Glutamatergic neuron (in vitro differentiated cells): ENCODE measurements at regions not wholly inside any gene's neighbourhood (a gene's known extent, or its start where the extent isn't known, plus 50 kb on each side); places are given as distances from the start of the nearest gene placed in this dataset.
"Not testable (repeated sequence)": the region's sequence is repeated elsewhere in the genome, so short reads cannot be mapped to it uniquely, and the experiment has no call there.

Experiments
- DNase-seq: peaks from one replicate; pipeline ENCODE4 v3.0.0; 2022
- H3K27ac Mint-ChIP-seq: one replicate; pipeline ENCODE4 v1.8.0; 2020; ENCODE audit warnings: mild to moderate bottlenecking, mixed read lengths, inconsistent platforms; ENCODE audit not compliant: unreplicated experiment
- H3K27me3 Mint-ChIP-seq: one replicate; pipeline ENCODE4 v1.8.0; 2020; ENCODE audit warnings: mild to moderate bottlenecking, moderate library complexity, mixed read lengths, inconsistent platforms; ENCODE audit not compliant: unreplicated experiment
- H3K36me3 Mint-ChIP-seq: one replicate; pipeline ENCODE4 v1.8.0; 2020; ENCODE audit warnings: mild to moderate bottlenecking, mixed read lengths, inconsistent platforms; ENCODE audit not compliant: unreplicated experiment
- H3K4me1 Mint-ChIP-seq: one replicate; pipeline ENCODE4 v1.8.0; 2020; ENCODE audit warnings: mild to moderate bottlenecking, low read depth, mixed read lengths, inconsistent platforms; ENCODE audit not compliant: unreplicated experiment
- H3K4me3 Mint-ChIP-seq: one replicate; pipeline ENCODE4 v1.8.0; 2020; ENCODE audit warnings: mild to moderate bottlenecking, mixed read lengths, inconsistent platforms; ENCODE audit not compliant: unreplicated experiment
- H3K9me3 Mint-ChIP-seq: one replicate; pipeline ENCODE4 v1.8.0; 2020; ENCODE audit warnings: mild to moderate bottlenecking, moderate library complexity, mixed read lengths, inconsistent platforms; ENCODE audit not compliant: unreplicated experiment
- TF ChIP-seq, protein P1 (sequence below): fragments of 200-600 bp; sonication (generic); IDR thresholded peaks from one replicate; pipeline ENCODE4 v1.5.0; 2021; ENCODE audit not compliant: partially characterized antibody, unreplicated experiment

DNA sequence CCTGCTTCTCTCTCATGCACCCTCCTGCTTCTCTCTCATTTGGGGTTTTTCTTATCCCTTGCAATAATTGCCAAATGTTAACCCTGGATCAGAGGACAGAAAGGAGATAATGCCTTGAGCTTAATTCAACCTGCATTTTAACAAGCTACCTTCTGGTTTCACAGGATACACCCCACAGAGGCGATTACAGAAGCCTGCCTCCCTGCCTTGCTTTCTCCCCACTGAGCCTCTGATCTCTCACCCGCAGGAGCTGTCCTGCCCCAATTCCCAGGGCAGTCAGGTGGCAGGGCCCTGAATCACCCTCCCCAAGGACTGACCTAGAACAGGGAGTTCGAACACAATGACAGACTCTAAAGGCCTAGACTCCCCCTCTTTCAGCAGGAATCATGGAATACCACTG lies 959.5 kb downstream of the GRID1 start:
- no peak overlapping the region for H3K4me3 Mint-ChIP-seq
- TF ChIP-seq, protein P1, sequence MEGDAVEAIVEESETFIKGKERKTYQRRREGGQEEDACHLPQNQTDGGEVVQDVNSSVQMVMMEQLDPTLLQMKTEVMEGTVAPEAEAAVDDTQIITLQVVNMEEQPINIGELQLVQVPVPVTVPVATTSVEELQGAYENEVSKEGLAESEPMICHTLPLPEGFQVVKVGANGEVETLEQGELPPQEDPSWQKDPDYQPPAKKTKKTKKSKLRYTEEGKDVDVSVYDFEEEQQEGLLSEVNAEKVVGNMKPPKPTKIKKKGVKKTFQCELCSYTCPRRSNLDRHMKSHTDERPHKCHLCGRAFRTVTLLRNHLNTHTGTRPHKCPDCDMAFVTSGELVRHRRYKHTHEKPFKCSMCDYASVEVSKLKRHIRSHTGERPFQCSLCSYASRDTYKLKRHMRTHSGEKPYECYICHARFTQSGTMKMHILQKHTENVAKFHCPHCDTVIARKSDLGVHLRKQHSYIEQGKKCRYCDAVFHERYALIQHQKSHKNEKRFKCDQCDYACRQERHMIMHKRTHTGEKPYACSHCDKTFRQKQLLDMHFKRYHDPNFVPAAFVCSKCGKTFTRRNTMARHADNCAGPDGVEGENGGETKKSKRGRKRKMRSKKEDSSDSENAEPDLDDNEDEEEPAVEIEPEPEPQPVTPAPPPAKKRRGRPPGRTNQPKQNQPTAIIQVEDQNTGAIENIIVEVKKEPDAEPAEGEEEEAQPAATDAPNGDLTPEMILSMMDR: no peak
- DNase-seq: no peak
- H3K4me1 Mint-ChIP-seq: no peaks in the 10 kb centered on the region
- H3K27me3 Mint-ChIP-seq: no peaks in the 10 kb centered on the region
- H3K36me3 Mint-ChIP-seq: no peaks in the 10 kb centered on the region
- H3K27ac Mint-ChIP-seq: no peak overlapping the region
- peaks cover 9% of the 10 kb centered on the region for H3K9me3 Mint-ChIP-seq

DNA sequence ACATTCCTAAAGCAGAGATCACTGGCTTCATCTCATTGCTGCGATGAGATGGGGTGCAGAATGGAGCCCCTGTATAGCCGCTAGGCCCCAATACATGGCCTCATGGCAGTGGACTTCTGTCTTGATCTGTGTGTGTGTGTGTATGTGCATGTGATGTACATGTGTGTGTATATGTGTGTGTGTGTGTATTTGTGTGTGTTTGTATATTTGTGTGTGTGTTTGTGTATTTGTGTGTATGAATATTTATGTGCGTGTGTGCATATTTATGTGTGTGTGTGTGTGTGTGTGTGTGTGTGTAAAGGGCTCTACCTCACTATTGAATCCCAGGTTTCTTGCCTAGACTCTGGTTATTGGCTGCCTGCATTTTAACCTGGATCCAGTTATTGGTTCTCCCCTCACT lies 958.2 kb downstream of the GRID1 start:
- Mint-ChIP-seq H3K4me1 (peaks cover 2% of the 10 kb centered on the region), H3K9me3 (peaks cover 11% of the 10 kb centered on the region)

DNA sequence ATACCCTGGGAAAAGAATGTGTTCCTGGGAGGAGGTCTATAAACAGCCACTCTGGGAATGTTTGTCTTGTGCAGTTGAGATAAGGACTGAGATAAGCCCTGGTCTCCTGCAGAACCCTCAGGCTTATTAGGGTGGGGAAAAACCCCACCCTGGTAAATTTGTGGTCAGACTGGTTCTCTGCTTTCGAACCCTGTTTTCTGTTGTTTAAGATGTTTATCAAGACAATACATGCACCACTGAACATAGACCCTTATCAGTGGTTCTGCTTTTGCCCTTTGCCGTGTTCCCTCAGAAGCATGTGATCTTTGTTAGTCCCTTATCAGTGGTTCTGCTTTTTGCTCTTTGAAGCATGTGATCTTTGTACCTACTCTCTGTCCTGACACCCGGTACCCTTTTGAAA lies 956.0 kb downstream of the GRID1 start:
- H3K9me3 Mint-ChIP-seq: peaks cover 14% of the 10 kb centered on the region
- not testable (repeated sequence) for DNase-seq, H3K4me1 Mint-ChIP-seq, H3K27me3 Mint-ChIP-seq, H3K4me3 Mint-ChIP-seq, H3K27ac Mint-ChIP-seq, H3K36me3 Mint-ChIP-seq

More for the DNA sequence above, 958.2 kb downstream of the GRID1 start:
- no peaks in the 10 kb centered on the region for H3K27me3 Mint-ChIP-seq
- H3K4me3 Mint-ChIP-seq: no peak overlapping the region
- no peak for DNase-seq
- no peaks in the 10 kb centered on the region for H3K36me3 Mint-ChIP-seq
- H3K27ac Mint-ChIP-seq: no peak overlapping the region
- TF ChIP-seq, protein P1: no peak

DNA sequence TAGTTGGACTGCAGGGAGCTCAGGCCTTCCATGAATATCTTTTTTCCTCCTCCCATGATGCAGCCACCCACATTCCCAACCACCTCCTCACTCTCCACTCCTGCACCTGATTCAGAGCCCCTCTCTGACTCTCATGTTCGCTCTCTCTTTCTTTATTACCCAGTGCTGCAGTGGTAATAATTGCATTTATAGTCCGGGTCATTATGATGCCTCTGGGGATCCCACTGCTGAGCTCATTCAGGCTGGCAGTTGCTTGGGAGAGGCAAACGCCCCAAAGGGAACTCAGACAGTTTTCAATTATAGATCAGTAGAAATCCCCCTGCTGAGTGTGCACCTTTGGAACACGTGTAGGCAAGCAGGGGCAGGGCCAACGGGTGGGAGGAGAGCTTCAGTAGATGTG lies 953.0 kb downstream of the GRID1 start:
- no peaks in the 10 kb centered on the region for H3K36me3 Mint-ChIP-seq
- H3K27ac Mint-ChIP-seq: no peak overlapping the region
- no peaks in the 10 kb centered on the region for H3K27me3 Mint-ChIP-seq
- TF ChIP-seq, protein P1: no peak
- DNase-seq: no peak
- peaks cover 7% of the 10 kb centered on the region for H3K4me1 Mint-ChIP-seq
- H3K9me3 Mint-ChIP-seq: peaks cover 13% of the 10 kb centered on the region
- H3K4me3 Mint-ChIP-seq: no peak overlapping the region

DNA sequence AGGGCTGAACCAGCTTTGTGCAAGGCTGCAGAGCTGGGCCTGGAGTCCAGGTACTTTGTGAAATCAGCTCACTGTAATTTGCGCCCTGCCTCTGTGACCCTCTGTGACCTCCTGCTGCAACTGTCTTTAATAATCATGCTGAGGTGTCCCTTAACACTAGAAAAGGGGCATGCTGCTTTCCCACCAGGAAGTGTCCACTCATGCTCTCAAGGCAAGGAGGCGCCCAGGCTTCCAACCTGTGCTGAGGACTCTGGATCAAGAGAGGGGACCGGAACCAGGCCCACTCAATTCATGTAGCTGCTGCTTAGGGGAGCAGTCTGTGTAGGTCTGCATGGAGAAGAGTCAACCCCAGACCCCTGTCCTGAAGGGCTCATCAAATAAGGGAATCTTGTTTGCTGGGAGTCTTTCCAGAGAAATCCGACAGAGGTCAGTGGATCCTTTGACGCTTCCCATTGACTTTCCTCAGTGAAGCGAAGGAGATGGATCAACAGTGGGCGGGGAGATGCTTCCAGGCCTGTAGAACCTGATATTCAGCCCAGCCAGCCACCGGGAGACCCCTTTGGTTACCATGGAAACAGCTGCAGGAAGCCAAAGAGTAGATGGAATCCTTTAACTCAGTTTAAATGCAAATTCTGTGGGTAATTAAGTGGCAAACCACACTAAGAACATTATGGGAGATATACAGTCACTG lies 945.9 kb downstream of the GRID1 start:
- Mint-ChIP-seq H3K4me3 (no peak overlapping the region), H3K36me3 (no peaks in the 10 kb centered on the region), H3K4me1 (peaks cover 3% of the 10 kb centered on the region), H3K27ac (no peak overlapping the region), H3K27me3 (no peaks in the 10 kb centered on the region), H3K9me3 (peaks cover 1% of the 10 kb centered on the region)
- TF ChIP-seq, protein P1: no peak
- no peak for DNase-seq

DNA sequence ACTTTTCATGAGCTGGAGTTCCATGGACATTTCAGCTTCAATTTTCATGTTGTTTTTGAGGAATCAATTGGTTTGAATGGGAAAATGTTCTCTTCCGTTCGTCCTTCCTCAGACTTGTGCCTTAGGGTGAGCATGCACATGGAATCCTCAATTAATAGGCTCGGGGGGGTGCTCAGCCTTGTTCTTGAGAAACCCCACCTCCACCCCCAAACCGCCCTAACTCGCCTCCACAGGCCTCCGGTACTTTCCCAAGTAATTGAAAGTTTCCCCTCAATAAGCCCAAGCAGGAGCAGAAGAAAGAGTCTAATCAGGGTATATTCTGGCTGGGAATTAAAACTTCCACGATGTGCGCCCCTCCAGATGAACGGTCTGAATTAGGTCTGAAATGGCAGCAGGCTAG lies 945.2 kb downstream of the GRID1 start:
- DNase-seq: no peak
- no peak overlapping the region for H3K4me3 Mint-ChIP-seq
- TF ChIP-seq, protein P1: no peak
- peaks cover 1% of the 10 kb centered on the region for H3K9me3 Mint-ChIP-seq
- H3K27me3 Mint-ChIP-seq: no peaks in the 10 kb centered on the region
- H3K27ac Mint-ChIP-seq: no peak overlapping the region
- H3K4me1 Mint-ChIP-seq: peaks cover 3% of the 10 kb centered on the region
- H3K36me3 Mint-ChIP-seq: no peaks in the 10 kb centered on the region
